ENCODE measurements at regions not wholly inside any gene's neighbourhood (a gene's known extent, or its start where the extent isn't known, plus 50 kb on each side); places are given as distances from the start of the nearest gene placed in this dataset.

GRCh38 chr13:40272776-40273139 is 393.7 kb downstream of the FOXO1 start:
- DNase-seq = no peak
- Histone ChIP-seq H3K9me3 (no peaks in the 10 kb centered on the region), H3K27me3 (no peaks in the 10 kb centered on the region), H3K27ac (no peak overlapping the region), H3K4me3 (no peak overlapping the region), H3K36me3 (no peaks in the 10 kb centered on the region), H3K4me1 (ENCODE audit: insufficient read depth) (peaks cover 6% of the 10 kb centered on the region)
- TF ChIP-seq POLR2A (IDR thresholded peaks at IDR 0.05) = no peak
- TF ChIP-seq EP300 (IDR thresholded peaks at IDR 0.05) = no peak
- TF ChIP-seq CTCF (IDR thresholded peaks at IDR 0.05) = no peak
- 96% methylated on average over 4 of the region's 4 CpGs for WGBS, 3 donors
- intact Hi-C loops (cut with DNase I) = no loop called here

GRCh38 chr13:40273253-40274025 is 393.0 kb downstream of the FOXO1 start:
- intact Hi-C loops (cut with DNase I) = no loop called here
- Histone ChIP-seq H3K36me3 (no peaks in the 10 kb centered on the region), H3K9me3 (no peaks in the 10 kb centered on the region), H3K27ac (no peak overlapping the region), H3K4me1 (ENCODE audit: insufficient read depth) (peaks cover 6% of the 10 kb centered on the region), H3K4me3 (no peak overlapping the region), H3K27me3 (no peaks in the 10 kb centered on the region)
- WGBS, 3 donors = 87 to 97% (median 96%) methylated on average over 11 of the region's 11 CpGs
- DNase-seq = no peak
- no peak for TF ChIP-seq CTCF (IDR thresholded peaks at IDR 0.05)
- no peak for TF ChIP-seq EP300 (IDR thresholded peaks at IDR 0.05)
- no peak for TF ChIP-seq POLR2A (IDR thresholded peaks at IDR 0.05)

GRCh38 chr13:40274103-40274502 is 392.3 kb downstream of the FOXO1 start:
- TF ChIP-seq POLR2A (IDR thresholded peaks at IDR 0.05) = no peak
- no peak for TF ChIP-seq EP300 (IDR thresholded peaks at IDR 0.05)
- no peak for TF ChIP-seq CTCF (IDR thresholded peaks at IDR 0.05)
- Histone ChIP-seq H3K9me3 (no peaks in the 10 kb centered on the region), H3K27ac (no peak overlapping the region), H3K27me3 (no peaks in the 10 kb centered on the region), H3K36me3 (no peaks in the 10 kb centered on the region), H3K4me1 (ENCODE audit: insufficient read depth) (peaks cover 6% of the 10 kb centered on the region), H3K4me3 (no peak overlapping the region)
- DNase-seq = no peak
- WGBS, 3 donors = 92 to 99% (median 97%) methylated on average over 3 of the region's 3 CpGs
- intact Hi-C loops (cut with DNase I) = no loop called here

- Histone ChIP-seq H3K4me3 (no peak overlapping the region), H3K4me1 (ENCODE audit: insufficient read depth) (peaks cover 6% of the 10 kb centered on the region), H3K36me3 (no peaks in the 10 kb centered on the region), H3K9me3 (no peaks in the 10 kb centered on the region), H3K27me3 (no peaks in the 10 kb centered on the region), H3K27ac (no peak overlapping the region)
- no peak for DNase-seq
- 92 to 99% (median 97%) methylated on average over 4 of the region's 4 CpGs for whole genome bisulfite sequencing, 3 donors
- intact Hi-C loops (cut with DNase I) = no loop called here
- TF ChIP-seq CTCF (IDR thresholded peaks at IDR 0.05) (no peak), EP300 (IDR thresholded peaks at IDR 0.05) (no peak), POLR2A (IDR thresholded peaks at IDR 0.05) (no peak)
Measured at GRCh38 chr13:40275155-40275554, 391.3 kb downstream of the FOXO1 start.
